Heart right ventricle (tissue), 16 donors: ENCODE measurements at regions not wholly inside any gene's neighbourhood (a gene's known extent, or its start where the extent isn't known, plus 50 kb on each side); places are given as distances from the start of the nearest gene placed in this dataset.

Source experiments
- ATAC-seq, 8 donors: fragments of 200-7000 bp; cut with Tn5 transposase; one replicate each; pipeline ENCODE4 v1.9.1; 2020; ENCODE audit warnings: mild to moderate bottlenecking in 8 of 8, moderate library complexity in 8 of 8, moderate number of reproducible peaks in 1 of 8
- DNase-seq, 2 donors: peaks; one replicate each; pipeline ENCODE4 v3.0.0-alpha.2; 2020
- H3K27ac ChIP-seq, 10 donors: fragments of 200-600 bp; sonication (generic) in 2 of 10; one replicate each; pipeline versions ENCODE4 v1.5.0 to v1.8.0; 2020 to 2022; ENCODE audit warnings: mild to moderate bottlenecking in 3 of 10
- H3K27me3 ChIP-seq, 7 donors: fragments of 200-600 bp; one replicate each; pipeline ENCODE4 v1.8.0; 2021 to 2022; ENCODE audit warnings: mild to moderate bottlenecking in 2 of 7
- H3K36me3 ChIP-seq, 9 donors: fragments of 200-600 bp; sonication (generic) in 1 of 9; one replicate each; pipeline versions ENCODE4 v1.5.0 to v1.8.0; 2020 to 2022; ENCODE audit warnings: mild to moderate bottlenecking in 2 of 9
- H3K4me1 ChIP-seq, 9 donors: fragments of 200-600 bp; sonication (generic) in 1 of 9; one replicate each; pipeline versions ENCODE4 v1.5.0 to v1.8.0; 2020 to 2022; ENCODE audit warnings: mild to moderate bottlenecking in 4 of 9
- H3K4me3 ChIP-seq, 10 donors: fragments of 200-600 bp; sonication (generic) in 2 of 10; one replicate each; pipeline versions ENCODE4 v1.5.0 to v1.8.0; 2020 to 2022; ENCODE audit warnings: mild to moderate bottlenecking in 7 of 10, moderate library complexity in 2 of 10
- H3K9me3 ChIP-seq, 11 donors: fragments of 200-600 bp in 10 of 11; sonication (generic) in 2 of 11; one replicate each; pipeline versions ENCODE4 v1.5.0 to v1.8.0; 2013 to 2022; ENCODE audit warnings: mild to moderate bottlenecking in 2 of 11, control low read depth in 1 of 11, moderate library complexity in 1 of 11
- WGBS, 2 donors: extraction: QIAGEN DNeasy Blood & Tissue Kit; methylation state at CpG; one replicate each; pipeline ENCODE4 v1.1.7; 2013; ENCODE audit warnings: inconsistent platforms in 1 of 2; 5-methylcytosine and 5-hydroxymethylcytosine counted together
- intact Hi-C, 10 donors: fragments of 100-400 bp; cut with DNase I; formaldehyde crosslinking; loops; one replicate each; pipeline versions ENCODE4 v1.11.1 to v1.14.2; 2022
- TF ChIP-seq, protein P1 (sequence below), 9 donors: fragments of 200-600 bp; sonication (generic) in 2 of 9; IDR thresholded peaks; one replicate each; pipeline versions ENCODE4 v1.5.0 to v1.8.0; 2021 to 2022; ENCODE audit warnings: antibody characterized with exemption in 9 of 9, mild to moderate bottlenecking in 5 of 9, moderate library complexity in 1 of 9
- donor health status: Arrhythmogenic right ventricular cardiomyopathy.
- donor health status: ischemic (EF 13 %, LVEDD 7.1; RV severe dilation, severe dysfunction).
- donor health status: healthy with polysubstance abuse.
- donor health status: DM: no; HTN: yes; CAD: no.
- donor health status: DM: no; HTN: no; CAD: no.
- donor health status: ischemic (EF 25% LVEDD 6.9; RV normal size, moderate dysfunction).
- donor health status: ischemic (EF 25% LVEDD 5.7; RV mildly dilated, moderate dysfunction).
- donor health status: healthy.
- donor health status: DM: yes; HTN: yes; CAD: no.
- donor health status: Ischemic cardiomyopathy.
- donor health status: ischemic (EF 35%, LVEDD 5.7; RV mildly dilated, moderate dysfunction).
- donor health status: nonischemic (EF 11% LVEDD 7.7; RV severe dilation, severe dysfunction).
- donor health status: DM: yes; HTN: yes; CAD: no.
- donor health status: PGD.
- donor health status: ischemic (EF 29% LVEDD 5.4; RV normal size, mild dysfunction).
- donor health status: nonischemic (EF 23%, LVEDD 6.1; RV moderate dilation, normal function).

GRCh38 chr4:100970414-100970813 lies 376.9 kb downstream of the PPP3CA start:
- peaks cover 0 to 9% (median 0%) of the 10 kb centered on the region in 11 donors for H3K9me3 ChIP-seq
- TF ChIP-seq, protein P1, sequence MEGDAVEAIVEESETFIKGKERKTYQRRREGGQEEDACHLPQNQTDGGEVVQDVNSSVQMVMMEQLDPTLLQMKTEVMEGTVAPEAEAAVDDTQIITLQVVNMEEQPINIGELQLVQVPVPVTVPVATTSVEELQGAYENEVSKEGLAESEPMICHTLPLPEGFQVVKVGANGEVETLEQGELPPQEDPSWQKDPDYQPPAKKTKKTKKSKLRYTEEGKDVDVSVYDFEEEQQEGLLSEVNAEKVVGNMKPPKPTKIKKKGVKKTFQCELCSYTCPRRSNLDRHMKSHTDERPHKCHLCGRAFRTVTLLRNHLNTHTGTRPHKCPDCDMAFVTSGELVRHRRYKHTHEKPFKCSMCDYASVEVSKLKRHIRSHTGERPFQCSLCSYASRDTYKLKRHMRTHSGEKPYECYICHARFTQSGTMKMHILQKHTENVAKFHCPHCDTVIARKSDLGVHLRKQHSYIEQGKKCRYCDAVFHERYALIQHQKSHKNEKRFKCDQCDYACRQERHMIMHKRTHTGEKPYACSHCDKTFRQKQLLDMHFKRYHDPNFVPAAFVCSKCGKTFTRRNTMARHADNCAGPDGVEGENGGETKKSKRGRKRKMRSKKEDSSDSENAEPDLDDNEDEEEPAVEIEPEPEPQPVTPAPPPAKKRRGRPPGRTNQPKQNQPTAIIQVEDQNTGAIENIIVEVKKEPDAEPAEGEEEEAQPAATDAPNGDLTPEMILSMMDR (IDR thresholded peaks at IDR 0.05) = no peak
- no peaks in the 10 kb centered on the region for H3K27me3 ChIP-seq
- no peaks in the 10 kb centered on the region for H3K36me3 ChIP-seq
- no peak overlapping the region for H3K4me3 ChIP-seq
- WGBS, 2 donors = 93 to 97% methylated on average over 3 of the region's 3 CpGs
- ATAC-seq = no peak
- H3K4me1 ChIP-seq = no peaks in the 10 kb centered on the region
- DNase-seq = no peak
- intact Hi-C loops = no loop called here
- H3K27ac ChIP-seq = no peak overlapping the region

DNA sequence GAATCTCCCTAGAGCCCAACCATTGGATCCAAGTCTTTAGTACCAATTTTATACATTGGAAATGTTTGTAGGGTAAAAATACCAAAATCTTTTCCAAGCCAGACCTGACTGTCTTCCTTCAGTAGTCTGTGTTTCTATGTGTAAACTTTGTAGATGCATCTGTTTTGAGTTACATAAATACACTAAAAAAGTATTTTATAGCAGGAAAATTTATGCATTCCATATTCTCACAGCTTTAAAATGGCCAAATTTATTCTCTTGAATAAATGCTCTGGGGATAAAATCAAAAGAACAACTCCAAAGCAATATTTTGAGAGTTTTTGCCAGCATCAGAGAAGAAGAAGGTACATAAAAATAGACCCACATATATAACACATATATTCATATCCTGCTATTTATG lies 377.4 kb downstream of the PPP3CA start:
- TF ChIP-seq, protein P1 (IDR thresholded peaks at IDR 0.05) = no peak
- H3K9me3 ChIP-seq = peaks cover 0 to 9% (median 0%) of the 10 kb centered on the region in 11 donors
- DNase-seq (no peak), ATAC-seq (no peak)
- H3K27me3 ChIP-seq = no peaks in the 10 kb centered on the region
- H3K36me3 ChIP-seq = no peaks in the 10 kb centered on the region
- H3K4me3 ChIP-seq = no peak overlapping the region
- intact Hi-C loops = no loop called here
- H3K27ac ChIP-seq = no peak overlapping the region
- no peaks in the 10 kb centered on the region for H3K4me1 ChIP-seq

DNA sequence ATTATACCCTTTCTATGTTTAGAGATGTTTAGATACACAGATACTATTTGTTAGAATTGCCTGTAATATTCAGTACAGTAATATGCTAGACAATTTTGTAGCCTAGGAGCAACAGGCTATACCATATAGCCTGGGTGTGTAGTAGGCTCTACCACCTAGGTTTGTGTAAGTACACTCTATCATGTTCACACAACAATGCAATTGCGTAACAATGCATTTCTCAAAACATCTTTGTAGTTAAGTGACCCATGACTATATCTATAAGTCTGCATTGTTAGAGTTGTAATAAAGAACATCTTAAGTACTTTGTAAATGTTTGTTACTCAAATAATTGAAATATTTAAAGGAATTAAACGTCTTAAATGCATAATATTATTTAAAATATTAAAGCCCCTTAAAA lies 379.3 kb downstream of the PPP3CA start:
- intact Hi-C loops = no loop called here
- Histone ChIP-seq H3K4me1 (no peaks in the 10 kb centered on the region), H3K36me3 (no peaks in the 10 kb centered on the region), H3K27ac (no peak overlapping the region), H3K4me3 (no peak overlapping the region), H3K27me3 (no peaks in the 10 kb centered on the region), H3K9me3 (peaks cover 0 to 9% (median 0%) of the 10 kb centered on the region in 11 donors)
- TF ChIP-seq, protein P1 (IDR thresholded peaks at IDR 0.05) = no peak
- DNase-seq (no peak), ATAC-seq (no peak)
- WGBS, 2 donors = 89 to 91% methylated on average over 2 of the region's 2 CpGs

DNA sequence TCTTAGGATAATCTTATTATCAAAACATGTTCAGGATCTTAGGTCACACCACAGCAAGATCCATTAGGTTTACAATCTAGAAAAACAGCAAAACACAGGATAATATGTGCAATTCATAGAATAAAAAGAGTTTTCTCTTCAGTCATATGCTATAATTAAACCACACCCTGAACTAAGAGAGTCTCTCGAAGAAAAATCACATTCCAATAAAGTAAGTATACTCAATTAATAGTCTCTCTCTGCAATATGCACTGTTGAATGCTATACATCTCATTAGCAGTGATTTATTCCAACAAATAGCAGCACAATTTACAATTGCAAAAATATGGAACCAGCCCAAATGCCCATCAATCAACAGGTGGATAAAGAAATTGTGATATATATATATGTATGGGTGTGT lies 383.7 kb downstream of the PPP3CA start:
- Histone ChIP-seq H3K4me3 (no peak overlapping the region), H3K27me3 (no peaks in the 10 kb centered on the region), H3K9me3 (peaks cover 0 to 9% (median 0%) of the 10 kb centered on the region in 11 donors), H3K4me1 (no peaks in the 10 kb centered on the region), H3K36me3 (no peaks in the 10 kb centered on the region), H3K27ac (no peak overlapping the region)
- DNase-seq (no peak), ATAC-seq (no peak)
- WGBS, 2 donors = 85 to 90% methylated on average over 1 of the region's 1 CpG
- intact Hi-C loops = no loop called here
- TF ChIP-seq, protein P1 (IDR thresholded peaks at IDR 0.05) = no peak

- DNase-seq (no peak), ATAC-seq (no peak)
- Histone ChIP-seq H3K4me1 (no peaks in the 10 kb centered on the region), H3K27me3 (no peaks in the 10 kb centered on the region), H3K36me3 (no peaks in the 10 kb centered on the region), H3K4me3 (no peak overlapping the region), H3K9me3 (peaks cover 0 to 9% (median 0%) of the 10 kb centered on the region in 11 donors), H3K27ac (no peak overlapping the region)
- intact Hi-C loops = no loop called here
- TF ChIP-seq, protein P1 (IDR thresholded peaks at IDR 0.05) = no peak
Measured at GRCh38 chr4:100962698-100963097, 384.6 kb downstream of the PPP3CA start.
